Choroid plexus epithelial cell (primary cell): ENCODE measurements at regions not wholly inside any gene's neighbourhood (a gene's known extent, or its start where the extent isn't known, plus 50 kb on each side); places are given as distances from the start of the nearest gene placed in this dataset.

Experiments
- DNase-seq: peaks from one replicate; pipeline ENCODE4 v3.0.0-alpha.2; 2010; ENCODE audit warnings: low read depth
- H3K4me3 ChIP-seq: 2 replicates; pipeline ENCODE4 v1.5.1; 2011; ENCODE audit warnings: low read depth, mild to moderate bottlenecking, control low read depth, low read length, moderate library complexity
- TF ChIP-seq, protein P1 (sequence below): conservative IDR thresholded peaks from 2 replicates; pipeline ENCODE4 v1.5.1; 2011; ENCODE audit warnings: low read depth, mild to moderate bottlenecking, control low read depth, inconsistent platforms, low read length, moderate library complexity

DNA sequence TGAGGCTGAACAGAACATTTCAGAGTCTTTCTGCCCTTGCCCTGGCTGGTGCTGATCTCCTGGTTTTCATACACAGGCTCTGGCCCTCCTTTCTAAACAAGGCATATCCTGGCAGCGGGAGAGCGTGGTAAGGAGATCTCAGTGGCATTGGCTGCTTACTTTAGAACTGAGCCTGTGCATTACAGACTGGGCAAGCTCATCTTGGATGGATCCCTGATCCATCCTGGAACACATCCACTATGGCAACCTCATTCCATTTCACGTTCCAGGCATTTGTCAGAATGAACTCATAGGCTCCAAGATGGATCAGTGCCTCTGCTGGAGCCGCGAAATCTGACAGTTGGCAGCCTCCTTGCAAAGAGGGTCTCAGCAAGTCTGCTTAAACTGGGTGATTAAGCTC is 224.5 kb upstream of the PELI2 start:
- TF ChIP-seq, protein P1, sequence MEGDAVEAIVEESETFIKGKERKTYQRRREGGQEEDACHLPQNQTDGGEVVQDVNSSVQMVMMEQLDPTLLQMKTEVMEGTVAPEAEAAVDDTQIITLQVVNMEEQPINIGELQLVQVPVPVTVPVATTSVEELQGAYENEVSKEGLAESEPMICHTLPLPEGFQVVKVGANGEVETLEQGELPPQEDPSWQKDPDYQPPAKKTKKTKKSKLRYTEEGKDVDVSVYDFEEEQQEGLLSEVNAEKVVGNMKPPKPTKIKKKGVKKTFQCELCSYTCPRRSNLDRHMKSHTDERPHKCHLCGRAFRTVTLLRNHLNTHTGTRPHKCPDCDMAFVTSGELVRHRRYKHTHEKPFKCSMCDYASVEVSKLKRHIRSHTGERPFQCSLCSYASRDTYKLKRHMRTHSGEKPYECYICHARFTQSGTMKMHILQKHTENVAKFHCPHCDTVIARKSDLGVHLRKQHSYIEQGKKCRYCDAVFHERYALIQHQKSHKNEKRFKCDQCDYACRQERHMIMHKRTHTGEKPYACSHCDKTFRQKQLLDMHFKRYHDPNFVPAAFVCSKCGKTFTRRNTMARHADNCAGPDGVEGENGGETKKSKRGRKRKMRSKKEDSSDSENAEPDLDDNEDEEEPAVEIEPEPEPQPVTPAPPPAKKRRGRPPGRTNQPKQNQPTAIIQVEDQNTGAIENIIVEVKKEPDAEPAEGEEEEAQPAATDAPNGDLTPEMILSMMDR = no peak
- no peak overlapping the region for H3K4me3 ChIP-seq
- DNase-seq = no peak

GRCh38 chr14:55897031-55897430 is 221.2 kb upstream of the PELI2 start:
- TF ChIP-seq, protein P1 = no peak
- peak; percentile 10 for DNase-seq

DNA sequence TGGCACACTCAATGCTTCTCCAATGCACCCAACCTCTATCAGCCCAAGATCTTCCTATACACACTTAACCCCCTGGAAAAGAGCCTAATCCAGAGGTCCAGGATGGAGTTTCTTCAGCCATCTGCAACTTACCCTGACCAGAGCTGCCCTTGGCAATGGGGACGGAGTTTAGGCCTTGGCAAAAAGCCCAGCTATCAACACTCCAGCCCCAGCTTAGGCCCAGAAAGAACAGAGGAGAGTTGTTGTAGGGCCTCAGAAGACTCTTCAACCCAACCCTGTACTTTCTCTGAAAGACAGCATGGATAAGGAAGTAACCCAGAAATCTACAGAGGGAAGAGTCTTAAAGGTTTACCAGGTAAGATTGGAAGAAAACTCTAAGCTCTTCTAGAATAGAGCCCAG is 219.3 kb upstream of the PELI2 start:
- no peak for DNase-seq
- TF ChIP-seq, protein P1 = no peak
- no peak overlapping the region for H3K4me3 ChIP-seq

More at GRCh38 chr14:55897031-55897430, 221.2 kb upstream of the PELI2 start:
- H3K4me3 ChIP-seq = no peak overlapping the region

DNA sequence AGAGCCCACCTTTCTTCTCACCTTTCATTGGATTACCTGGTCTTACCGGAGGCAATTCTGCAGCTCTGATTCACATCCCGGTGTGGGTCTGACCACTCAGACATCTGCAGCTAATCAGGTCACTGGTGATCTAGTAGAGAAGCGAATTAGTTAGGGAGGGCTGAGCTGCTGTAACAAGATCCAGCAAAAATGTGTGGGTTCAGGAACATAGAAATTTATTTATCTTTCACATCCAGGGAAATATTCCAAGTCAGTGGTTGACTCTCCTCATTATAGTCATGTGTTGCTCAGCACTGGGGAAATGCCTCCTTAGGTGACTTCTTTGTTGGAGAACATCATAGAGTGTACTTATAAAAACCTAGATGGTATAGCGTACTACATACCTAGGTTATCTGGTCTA is 218.7 kb upstream of the PELI2 start:
- H3K4me3 ChIP-seq = no peak overlapping the region
- peak; percentile 4 for DNase-seq
- TF ChIP-seq, protein P1 = no peak

- no peak overlapping the region for H3K4me3 ChIP-seq
- no peak for DNase-seq
- TF ChIP-seq, protein P1 = no peak
These were observed 217.5 kb upstream of the PELI2 start for GRCh38 chr14:55900749-55901148.

DNA sequence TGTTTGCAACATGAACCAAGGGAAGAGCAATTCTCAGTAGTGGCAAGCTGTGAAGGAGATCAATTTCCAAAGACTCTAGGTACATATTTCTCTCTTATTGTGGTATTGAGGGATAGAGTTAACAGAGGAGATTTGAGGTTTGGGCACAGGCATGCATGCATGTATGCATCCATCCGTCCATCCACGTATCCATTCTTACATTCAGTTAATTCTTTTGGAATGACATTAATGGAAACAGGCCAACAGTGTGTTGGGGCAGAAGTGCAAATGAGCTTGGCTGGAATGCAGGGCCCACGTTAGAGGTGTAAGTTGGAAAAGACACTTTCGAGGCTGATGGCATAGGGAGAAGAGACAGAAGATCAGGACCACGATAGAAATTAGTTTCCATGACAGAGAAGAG is 216.9 kb upstream of the PELI2 start:
- no peak for DNase-seq
- TF ChIP-seq, protein P1 = no peak
- no peak overlapping the region for H3K4me3 ChIP-seq

DNA sequence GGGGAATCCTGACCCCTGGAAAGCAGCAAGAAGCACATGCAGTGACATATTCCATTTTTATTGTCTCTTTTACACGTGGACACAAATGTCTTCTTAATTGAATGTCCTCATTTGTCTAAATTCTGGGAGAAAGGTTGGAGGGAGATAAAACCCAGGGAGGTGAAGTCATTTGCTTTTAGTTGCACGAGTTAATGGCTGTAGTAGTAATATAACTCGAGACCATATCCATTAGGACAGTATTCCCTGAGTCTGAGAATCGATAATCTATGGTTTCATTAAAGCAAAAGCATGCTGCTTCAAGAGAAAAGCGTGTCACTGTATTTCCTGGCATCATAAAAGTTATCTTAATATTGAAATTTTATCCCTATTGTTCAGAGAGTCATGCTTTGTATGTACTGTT is 216.0 kb upstream of the PELI2 start:
- DNase-seq = no peak
- TF ChIP-seq, protein P1 = no peak
- H3K4me3 ChIP-seq = no peak overlapping the region
